Upper lobe of left lung (tissue), 6 donors: ENCODE measurements at regions not wholly inside any gene's neighbourhood (a gene's known extent, or its start where the extent isn't known, plus 50 kb on each side); places are given as distances from the start of the nearest gene placed in this dataset.

Source experiments
- ATAC-seq, 2 donors: fragments of 200-7000 bp; cut with Tn5 transposase; one replicate each; pipeline ENCODE4 v1.9.1; 2022; ENCODE audit warnings: mild to moderate bottlenecking in 2 of 2, moderate library complexity in 2 of 2; ENCODE audit not compliant: low FRiP score in 2 of 2
- DNase-seq, 2 donors: peaks; one replicate each; pipeline ENCODE4 v3.0.0-alpha.2; 2019 to 2020
- H3K27ac ChIP-seq, 4 donors: fragments of 200-600 bp; sonication (generic); one replicate each; pipeline ENCODE4 v1.5.1; 2016 to 2019
- H3K27me3 ChIP-seq, 4 donors: fragments of 200-600 bp; sonication (generic); one replicate each; pipeline ENCODE4 v1.5.1; 2017 to 2019
- H3K36me3 ChIP-seq, 4 donors: fragments of 200-600 bp; sonication (generic); one replicate each; pipeline ENCODE4 v1.5.1; 2016 to 2019
- H3K4me1 ChIP-seq, 4 donors: fragments of 200-600 bp; sonication (generic); one replicate each; pipeline ENCODE4 v1.5.1; 2018 to 2019
- H3K4me3 ChIP-seq, 4 donors: fragments of 200-600 bp; sonication (generic); one replicate each; pipeline ENCODE4 v1.5.1; 2017 to 2019; ENCODE audit warnings: mild to moderate bottlenecking in 2 of 4, moderate library complexity in 1 of 4
- H3K9me3 ChIP-seq, 4 donors: fragments of 200-600 bp; sonication (generic); one replicate each; pipeline ENCODE4 v1.5.1; 2018 to 2019
- CTCF ChIP-seq, 6 experiments: fragments of 450-650 bp in 4 of 6; fragments of 200-600 bp in 2 of 6; sonication (generic) in 2 of 6; IDR thresholded peaks; one replicate each; pipeline ENCODE4 v1.5.1; 2016 to 2019; ENCODE audit warnings: antibody characterized with exemption in 6 of 6
- EP300 ChIP-seq, 4 donors: sonication (generic); formaldehyde crosslinking; IDR thresholded peaks; one replicate each; pipeline ENCODE4 v1.5.1; 2017; ENCODE audit warnings: antibody characterized with exemption in 4 of 4, control low read depth in 2 of 4
- POLR2A ChIP-seq, 4 donors: fragments of 450-650 bp; IDR thresholded peaks; one replicate each; pipeline ENCODE4 v1.5.1; 2016 to 2017; ENCODE audit warnings: antibody characterized with exemption in 4 of 4, mild to moderate bottlenecking in 2 of 4
- POLR2AphosphoS5 ChIP-seq, 2 donors: sonication (generic); formaldehyde crosslinking; IDR thresholded peaks; one replicate each; pipeline ENCODE4 v1.5.1; 2017; ENCODE audit warnings: antibody characterized with exemption in 2 of 2
- WGBS, 2 donors: methylation state at CpG; one replicate each; pipeline ENCODE4 v1.1.5; 2017 to 2018; 5-methylcytosine and 5-hydroxymethylcytosine counted together
- donor health status: DM: no; HTN: no; CAD: no; lungs with moderate emphysema.
- donor health status: DM: no; HTN: yes; CAD: no; lungs with severe emphysema.

- no peak for DNase-seq
- no peaks in the 10 kb centered on the region for H3K4me1 ChIP-seq
- H3K36me3 ChIP-seq = no peaks in the 10 kb centered on the region
- no peak overlapping the region for H3K27ac ChIP-seq
- 87 to 93% methylated on average over 2 of the region's 2 CpGs for WGBS, 2 donors
- peaks cover 0 to 10% (median 4%) of the 10 kb centered on the region in 4 donors for H3K9me3 ChIP-seq
- ATAC-seq = no peak
- no peak for TF ChIP-seq POLR2A (IDR thresholded peaks at IDR 0.05)
- no peak for TF ChIP-seq EP300 (IDR thresholded peaks at IDR 0.05)
- TF ChIP-seq POLR2AphosphoS5 (IDR thresholded peaks at IDR 0.05) = no peak
- no peak for TF ChIP-seq CTCF (IDR thresholded peaks at IDR 0.05)
- no peaks in the 10 kb centered on the region for H3K27me3 ChIP-seq
- no peak overlapping the region for H3K4me3 ChIP-seq
Measured at GRCh38 chrX:98338544-98338943, 1454.8 kb downstream of the RPA4 start.

- no peak for TF ChIP-seq POLR2A (IDR thresholded peaks at IDR 0.05)
- no peak for TF ChIP-seq POLR2AphosphoS5 (IDR thresholded peaks at IDR 0.05)
- no peak for TF ChIP-seq CTCF (IDR thresholded peaks at IDR 0.05)
- no peak for TF ChIP-seq EP300 (IDR thresholded peaks at IDR 0.05)
- ATAC-seq (no peak), DNase-seq (no peak)
- Histone ChIP-seq H3K4me1 (no peaks in the 10 kb centered on the region), H3K4me3 (no peak overlapping the region), H3K27ac (no peak overlapping the region), H3K27me3 (no peaks in the 10 kb centered on the region), H3K36me3 (no peaks in the 10 kb centered on the region), H3K9me3 (no peaks in the 10 kb centered on the region)
Measured at GRCh38 chrX:98350940-98351339, 1467.2 kb downstream of the RPA4 start.

GRCh38 chrX:98357146-98357545 lies 1473.4 kb downstream of the RPA4 start:
- no peaks in the 10 kb centered on the region for H3K9me3 ChIP-seq
- H3K27ac ChIP-seq = no peak overlapping the region
- H3K27me3 ChIP-seq = no peaks in the 10 kb centered on the region
- ATAC-seq = no peak
- H3K36me3 ChIP-seq = no peaks in the 10 kb centered on the region
- no peak for DNase-seq
- TF ChIP-seq POLR2AphosphoS5 (IDR thresholded peaks at IDR 0.05) (no peak), EP300 (IDR thresholded peaks at IDR 0.05) (no peak), CTCF (IDR thresholded peaks at IDR 0.05) (no peak), POLR2A (IDR thresholded peaks at IDR 0.05) (no peak)
- H3K4me3 ChIP-seq = no peak overlapping the region
- H3K4me1 ChIP-seq = no peaks in the 10 kb centered on the region

- Histone ChIP-seq H3K27ac (no peak overlapping the region), H3K4me3 (no peak overlapping the region), H3K9me3 (no peaks in the 10 kb centered on the region), H3K27me3 (no peaks in the 10 kb centered on the region), H3K36me3 (no peaks in the 10 kb centered on the region), H3K4me1 (no peaks in the 10 kb centered on the region)
- DNase-seq (no peak), ATAC-seq (no peak)
- TF ChIP-seq POLR2A (IDR thresholded peaks at IDR 0.05) (no peak), POLR2AphosphoS5 (IDR thresholded peaks at IDR 0.05) (no peak), EP300 (IDR thresholded peaks at IDR 0.05) (no peak), CTCF (IDR thresholded peaks at IDR 0.05) (no peak)
Measured at GRCh38 chrX:98362630-98363029, 1478.9 kb downstream of the RPA4 start.

GRCh38 chrX:98371994-98372393 lies 1488.3 kb downstream of the RPA4 start:
- Histone ChIP-seq H3K36me3 (no peaks in the 10 kb centered on the region), H3K27ac (no peak overlapping the region), H3K9me3 (peaks cover 0 to 10% (median 0%) of the 10 kb centered on the region in 4 donors), H3K4me1 (no peaks in the 10 kb centered on the region), H3K4me3 (no peak overlapping the region), H3K27me3 (no peaks in the 10 kb centered on the region)
- ATAC-seq = no peak
- DNase-seq = no peak
- WGBS, 2 donors = 67 to 78% methylated on average over 1 to 2 of the region's 2 CpGs
- no peak for TF ChIP-seq POLR2A (IDR thresholded peaks at IDR 0.05)
- TF ChIP-seq CTCF (IDR thresholded peaks at IDR 0.05) = no peak
- TF ChIP-seq POLR2AphosphoS5 (IDR thresholded peaks at IDR 0.05) = no peak
- TF ChIP-seq EP300 (IDR thresholded peaks at IDR 0.05) = no peak
